ENCODE measurements at regions not wholly inside any gene's neighbourhood (a gene's known extent, or its start where the extent isn't known, plus 50 kb on each side); places are given as distances from the start of the nearest gene placed in this dataset.
"Not testable (repeated sequence)": the region's sequence is repeated elsewhere in the genome, so short reads cannot be mapped to it uniquely, and the experiment has no call there.

- Mint-ChIP-seq H3K27me3 (peaks cover 14% of the 10 kb centered on the region), H3K27ac (no peak overlapping the region), H3K4me1 (ENCODE audit: unreplicated experiment) (peaks cover 8% of the 10 kb centered on the region), H3K36me3 (no peaks in the 10 kb centered on the region), H3K9me3 (peaks cover 7% of the 10 kb centered on the region), H3K4me3 (no peak overlapping the region)
- no peak for TF ChIP-seq CTCF (conservative IDR thresholded peaks at IDR 0.05)
- DNase-seq (ENCODE audit: extremely low spot score, unreplicated experiment), result no peak
Measured at GRCh38 chr7:69374044-69374425, 224.2 kb upstream of the AUTS2 start.

DNA sequence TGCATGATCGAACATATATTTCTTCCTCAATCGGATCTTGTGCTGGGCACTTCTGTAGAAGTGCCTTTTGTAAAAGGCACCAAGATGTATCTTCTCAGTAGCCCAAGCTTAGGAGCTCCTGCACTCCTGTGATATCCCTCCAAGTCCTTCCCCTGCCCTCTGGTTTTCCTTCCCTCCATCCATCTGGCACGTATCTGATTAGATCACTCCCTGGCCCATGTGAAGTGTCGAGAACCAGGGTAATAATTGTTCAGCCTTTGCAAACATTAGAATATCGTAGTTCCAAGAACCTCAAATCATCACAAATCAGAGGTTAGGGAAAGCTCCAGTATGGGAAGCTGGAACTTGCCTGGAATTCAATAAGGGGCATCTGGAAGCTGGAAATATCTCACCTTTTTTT is 221.1 kb upstream of the AUTS2 start:
- Mint-ChIP-seq H3K9me3 (peaks cover 7% of the 10 kb centered on the region), H3K36me3 (no peaks in the 10 kb centered on the region), H3K27ac (no peak overlapping the region), H3K4me3 (no peak overlapping the region), H3K27me3 (peaks cover 17% of the 10 kb centered on the region), H3K4me1 (ENCODE audit: unreplicated experiment) (peaks cover 8% of the 10 kb centered on the region)
- TF ChIP-seq CTCF (conservative IDR thresholded peaks at IDR 0.05), result no peak
- DNase-seq (ENCODE audit: extremely low spot score, unreplicated experiment), result no peak

DNA sequence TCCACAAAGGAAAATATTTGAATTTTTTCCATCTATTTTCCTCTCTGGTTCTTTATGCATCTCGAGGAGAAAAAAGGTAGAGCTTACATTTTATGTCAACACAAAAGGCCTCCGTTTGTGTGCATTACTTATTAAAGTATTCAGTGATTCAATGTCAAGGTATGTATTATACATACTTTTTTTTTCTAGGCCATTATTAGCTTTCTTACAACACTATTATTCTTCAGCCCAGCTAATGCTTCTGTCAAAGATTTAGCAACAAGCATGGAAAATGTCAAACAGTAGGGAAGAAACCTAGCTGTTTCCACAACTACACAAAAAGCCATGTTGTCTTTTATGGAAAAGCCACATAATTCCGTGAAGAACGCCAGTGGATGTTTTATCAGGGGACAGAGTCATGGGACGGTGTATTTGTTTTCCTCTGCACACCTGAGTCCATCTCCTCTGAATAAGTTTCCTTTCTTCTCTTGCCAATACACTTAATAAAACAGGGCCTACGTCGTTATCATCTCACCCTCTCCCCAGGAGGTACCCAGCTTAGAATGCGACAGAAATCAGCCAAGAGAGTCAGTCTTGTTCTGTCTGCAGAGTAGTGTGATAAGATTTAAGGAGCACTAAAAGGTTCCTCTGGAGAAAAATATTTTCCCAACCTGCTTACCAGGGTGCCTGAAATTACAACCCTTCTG is 209.7 kb upstream of the AUTS2 start:
- Mint-ChIP-seq H3K27me3 (no peaks in the 10 kb centered on the region), H3K27ac (no peak overlapping the region), H3K9me3 (no peaks in the 10 kb centered on the region), H3K4me3 (no peak overlapping the region), H3K4me1 (ENCODE audit: unreplicated experiment) (peaks cover 8% of the 10 kb centered on the region), H3K36me3 (no peaks in the 10 kb centered on the region)
- no peak for DNase-seq (ENCODE audit: extremely low spot score, unreplicated experiment)
- no peak for TF ChIP-seq CTCF (conservative IDR thresholded peaks at IDR 0.05)

- TF ChIP-seq CTCF (conservative IDR thresholded peaks at IDR 0.05), result no peak
- Mint-ChIP-seq H3K27me3 (no peaks in the 10 kb centered on the region), H3K4me3 (no peak overlapping the region), H3K9me3 (no peaks in the 10 kb centered on the region), H3K4me1 (ENCODE audit: unreplicated experiment) (peaks cover 8% of the 10 kb centered on the region), H3K36me3 (no peaks in the 10 kb centered on the region), H3K27ac (no peak overlapping the region)
- DNase-seq (ENCODE audit: extremely low spot score, unreplicated experiment), result no peak
Measured at GRCh38 chr7:69389216-69389615, 209.1 kb upstream of the AUTS2 start.

DNA sequence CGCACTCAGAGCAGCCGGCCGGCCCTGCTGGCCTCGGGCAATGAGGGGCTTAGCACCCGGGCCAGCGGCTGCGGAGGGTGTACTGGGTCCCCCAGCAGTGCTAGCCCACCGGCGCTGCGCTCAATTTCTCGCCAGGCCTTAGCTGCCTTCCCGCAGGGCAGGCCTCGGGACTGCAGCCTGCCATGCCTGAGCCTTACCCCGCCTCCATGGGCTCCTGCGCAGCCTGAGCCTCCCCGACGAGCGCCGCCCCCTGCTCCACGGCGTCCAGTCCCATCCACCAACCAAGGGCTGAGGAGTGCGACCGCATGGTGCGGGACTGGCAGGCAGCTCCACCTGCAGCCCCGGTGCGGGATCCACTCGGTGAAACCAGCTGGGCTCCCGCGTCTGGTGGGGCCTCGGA is 204.4 kb upstream of the AUTS2 start:
- H3K27me3 Mint-ChIP-seq; H3K9me3 Mint-ChIP-seq; H3K4me1 Mint-ChIP-seq (ENCODE audit: unreplicated experiment); H3K4me3 Mint-ChIP-seq; DNase-seq (ENCODE audit: extremely low spot score, unreplicated experiment); H3K27ac Mint-ChIP-seq; H3K36me3 Mint-ChIP-seq: not testable (repeated sequence)

DNA sequence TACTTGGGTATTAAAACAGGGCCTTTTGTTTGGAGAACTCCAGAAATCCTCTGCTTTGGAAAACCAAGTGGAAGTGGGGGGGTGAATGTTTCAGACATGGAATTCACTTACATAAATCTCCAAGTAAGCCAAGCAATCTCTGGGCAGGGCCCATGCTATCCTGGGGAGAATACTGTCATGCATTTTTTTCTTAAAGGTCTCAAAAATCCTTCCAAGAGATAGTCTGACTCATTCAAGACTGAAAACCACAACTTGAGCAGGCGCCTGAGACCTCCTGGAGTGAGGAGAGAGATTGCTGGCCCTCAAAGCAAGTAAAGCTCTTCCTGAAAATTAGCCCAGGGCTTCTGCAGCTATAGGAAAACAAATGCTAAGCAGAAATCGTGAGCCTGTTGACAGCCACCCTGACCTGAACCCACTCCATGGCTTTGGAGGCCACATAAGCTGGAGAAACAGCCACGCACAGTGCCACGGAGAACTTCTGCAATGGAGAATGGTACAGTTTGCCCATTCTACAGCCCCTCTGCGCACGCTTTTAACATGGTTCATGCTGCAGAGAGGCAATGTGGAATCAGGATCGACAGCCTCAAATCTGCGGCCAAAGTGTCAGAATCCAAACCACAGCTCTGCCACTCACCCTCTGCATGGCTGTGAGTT is 203.1 kb upstream of the AUTS2 start:
- Mint-ChIP-seq H3K9me3 (no peaks in the 10 kb centered on the region), H3K4me3 (no peak overlapping the region), H3K27me3 (peaks cover 7% of the 10 kb centered on the region), H3K27ac (no peak overlapping the region), H3K36me3 (no peaks in the 10 kb centered on the region), H3K4me1 (ENCODE audit: unreplicated experiment) (no peaks in the 10 kb centered on the region)
- TF ChIP-seq CTCF (conservative IDR thresholded peaks at IDR 0.05), result no peak
- no peak for DNase-seq (ENCODE audit: extremely low spot score, unreplicated experiment)

Data from type B pancreatic cell (in vitro differentiated cells).